Endothelial cell of umbilical vein (primary cell): ENCODE measurements at regions not wholly inside any gene's neighbourhood (a gene's known extent, or its start where the extent isn't known, plus 50 kb on each side); places are given as distances from the start of the nearest gene placed in this dataset.

ENCODE experiments used
- BruUV-seq: library from RNA; stranded (reverse); fragments of 400-500 nt; replicated peaks from 2 replicates; lab custom pipeline; 2021; lab: Mats Ljungman, UMichigan
- CTCF ChIA-PET: fragments of 300-600, 350-600 bp; sonication (Branson Sonifier 250); formaldehyde crosslinking; loops from one replicate; lab custom pipeline; 2021; ENCODE audit warnings: antibody characterized with exemption, inconsistent platforms; lab: Charles Lee
- POLR2A ChIA-PET: fragments of 300-600, 350-600 bp; sonication (Branson Sonifier 250); formaldehyde crosslinking; loops from one replicate; lab custom pipeline; 2021; ENCODE audit warnings: antibody characterized with exemption, inconsistent platforms; lab: Charles Lee
- DNase-seq: peaks from one replicate; pipeline ENCODE4 v3.0.0-alpha.2; 2011; ENCODE audit warnings: low read depth, low spot score
- FAIRE-seq: peaks from 2 replicates; lab custom pipeline; 2011; peaks lifted over from hg19 to GRCh38; lab: Jason Lieb, UNC
- H2AFZ ChIP-seq: 2 replicates; pipeline ENCODE4 v1.6.0; 2012; ENCODE audit warnings: low read depth, low read length, control low read depth, inconsistent platforms
- H3K27ac ChIP-seq: 2 replicates; pipeline ENCODE4 v1.5.1; 2011; ENCODE audit warnings: low read depth, mild to moderate bottlenecking, control low read depth, low read length, moderate library complexity; ENCODE audit not compliant: insufficient read depth
- H3K27me3 ChIP-seq, 2 experiments: 2 replicates each; pipeline versions ENCODE4 v1.6.0 to v1.6.1; 2011; ENCODE audit warnings: low read length in 2 of 2, mixed read lengths in 1 of 2; ENCODE audit not compliant: control insufficient read depth in 2 of 2, insufficient read depth in 2 of 2
- H3K36me3 ChIP-seq, 2 experiments: 2 replicates in 1 of 2; 3 replicates in 1 of 2; pipeline ENCODE4 v1.5.1; 2011; ENCODE audit warnings: low read length in 2 of 2, mild to moderate bottlenecking in 1 of 2, moderate library complexity in 1 of 2; ENCODE audit not compliant: control insufficient read depth in 2 of 2, insufficient read depth in 2 of 2; ENCODE audit errors: extremely low read depth in 1 of 2
- H3K4me1 ChIP-seq: 3 replicates; pipeline ENCODE4 v1.5.1; 2011; ENCODE audit warnings: mild to moderate bottlenecking, low read length; ENCODE audit not compliant: control insufficient read depth, insufficient read depth; ENCODE audit errors: extremely low read depth
- H3K4me2 ChIP-seq: 2 replicates; pipeline ENCODE4 v1.6.1; 2011; ENCODE audit warnings: low read length, control low read depth, mixed read lengths; ENCODE audit not compliant: insufficient read depth
- H3K4me3 ChIP-seq, 3 experiments: fragments of 200-600 bp in 1 of 3; sonication (generic), shearing (Covaris generic) in 1 of 3; replicated peaks in 1 of 3; 2 replicates each; pipeline ENCODE4 v1.5.1; 2011 to 2016; ENCODE audit warnings: control low read depth in 3 of 3, low read length in 3 of 3, mild to moderate bottlenecking in 2 of 3, inconsistent platforms in 1 of 3, low read depth in 1 of 3, moderate library complexity in 1 of 3; ENCODE audit not compliant: insufficient read depth in 1 of 3
- H3K79me2 ChIP-seq: 2 replicates; pipeline ENCODE4 v1.6.0; 2012; ENCODE audit warnings: low read length, inconsistent platforms; ENCODE audit not compliant: control insufficient read depth, insufficient read depth
- H3K9ac ChIP-seq: replicated peaks from 2 replicates; pipeline ENCODE3; 2011; ENCODE audit warnings: low read length, control low read depth; ENCODE audit not compliant: insufficient read depth; ENCODE audit errors: extremely low read depth
- H3K9me1 ChIP-seq: replicated peaks from 3 replicates; pipeline ENCODE4 v1.6.0; 2011; ENCODE audit warnings: mild to moderate bottlenecking, low read length; ENCODE audit not compliant: control insufficient read depth, insufficient read depth; ENCODE audit errors: extremely low read depth
- H3K9me3 ChIP-seq: replicated peaks from 2 replicates; pipeline ENCODE4 v1.5.1; 2012; ENCODE audit warnings: low read length, inconsistent platforms; ENCODE audit not compliant: control insufficient read depth, insufficient read depth
- H4K20me1 ChIP-seq: replicated peaks from 2 replicates; pipeline ENCODE3; 2011; ENCODE audit warnings: mild to moderate bottlenecking, low read length; ENCODE audit not compliant: control insufficient read depth, insufficient read depth; ENCODE audit errors: extremely low read depth
- CTCF ChIP-seq, 2 donors: IDR thresholded peaks; 1 replicate in 1 of 2; 2 replicates in 1 of 2; pipeline ENCODE4 v1.5.1; 2011; ENCODE audit warnings: low read length in 2 of 2, mild to moderate bottlenecking in 2 of 2, moderate library complexity in 2 of 2, control low read depth in 1 of 2, inconsistent platforms in 1 of 2, low read depth in 1 of 2; ENCODE audit not compliant: insufficient read depth in 1 of 2; ENCODE audit errors: extremely low read depth in 1 of 2
- EZH2 ChIP-seq: IDR thresholded peaks from 2 replicates; pipeline ENCODE4 v1.6.1; 2012; ENCODE audit warnings: borderline replicate concordance, low read depth, mild to moderate bottlenecking, moderate library complexity, low read length, inconsistent platforms; ENCODE audit not compliant: severe bottlenecking
- FOS ChIP-seq: IDR thresholded peaks from 2 replicates; pipeline ENCODE4 v1.6.1; 2011; ENCODE audit warnings: mild to moderate bottlenecking, low read length, moderate library complexity, borderline replicate concordance; ENCODE audit not compliant: insufficient read depth
- GATA2 ChIP-seq: IDR thresholded peaks from 2 replicates; pipeline ENCODE4 v1.7.0; 2011; ENCODE audit warnings: low read depth, mild to moderate bottlenecking, moderate library complexity, mixed read lengths, low read length; ENCODE audit not compliant: insufficient read length, insufficient read depth
- JUN ChIP-seq: IDR thresholded peaks from 2 replicates; pipeline ENCODE4 v1.6.1; 2011; ENCODE audit warnings: borderline replicate concordance, low read depth; ENCODE audit not compliant: insufficient read length, insufficient read depth
- MYC ChIP-seq: IDR thresholded peaks from one replicate; pipeline ENCODE4 v1.6.1; 2011; ENCODE audit warnings: mild to moderate bottlenecking, low read depth, low read length
- POLR2A ChIP-seq: IDR thresholded peaks from 2 replicates; pipeline ENCODE4 v1.6.1; 2012; ENCODE audit warnings: low read depth, mild to moderate bottlenecking, control low read depth, low read length
- POLR2AphosphoS5 ChIP-seq: IDR thresholded peaks from 2 replicates; pipeline ENCODE4 v1.6.1; 2012; ENCODE audit warnings: low read depth, mild to moderate bottlenecking, control low read depth, low read length, moderate library complexity; ENCODE audit not compliant: insufficient read depth
- dilution Hi-C: fragments of 300-500 bp; cut with MboI; formaldehyde crosslinking; loops from one replicate; pipeline ENCODE4 v1.15.0; 2019; ENCODE audit warnings: low sequenced_read_pairs; ENCODE audit not compliant: extremely low pct_ligation_motif_present
- intact Hi-C: fragments of 100-400 bp; cut with micrococcal nuclease; formaldehyde crosslinking; loops from one replicate; pipeline ENCODE4 v1.10.0; 2022
- TF ChIP-seq, protein P1 (sequence below): IDR thresholded peaks from 2 replicates; pipeline ENCODE4 v1.6.1; 2011; ENCODE audit not compliant: insufficient read depth, insufficient read length

- dilution Hi-C loops (no loop called here), intact Hi-C loops (loop anchor here (5.0 kb wide), 1 partner anchor 73 kb away; no protein-coding TSS in a partner anchor)
- ChIA-PET CTCF (no interaction called here), POLR2A (no interaction called here)
- H3K79me2 ChIP-seq: no peaks in the 10 kb centered on the region
- H3K9ac ChIP-seq: no peak overlapping the region
- no peak overlapping the region for H3K4me3 ChIP-seq
- H3K4me2 ChIP-seq: no peak overlapping the region
- DNase-seq: no peak
- no peak for FAIRE-seq
- H3K27ac ChIP-seq: no peak overlapping the region
- H3K36me3 ChIP-seq: no peaks in the 10 kb centered on the region
- no peaks in the 10 kb centered on the region for H3K9me1 ChIP-seq
- peaks cover 13% of the 10 kb centered on the region for H3K4me1 ChIP-seq
- H3K27me3 ChIP-seq: peaks cover 0 to 2% of the 10 kb centered on the region in 2 experiments
- no TSS peak for BruUV-seq
- no peak for TF ChIP-seq CTCF (IDR thresholded peaks at IDR 0.05; ENCODE audit: extremely low read depth in 1 of 2, insufficient read depth in 1 of 2, low read depth in 1 of 2, low read length in 2 of 2)
- no peak for TF ChIP-seq MYC
- TF ChIP-seq, protein P1, sequence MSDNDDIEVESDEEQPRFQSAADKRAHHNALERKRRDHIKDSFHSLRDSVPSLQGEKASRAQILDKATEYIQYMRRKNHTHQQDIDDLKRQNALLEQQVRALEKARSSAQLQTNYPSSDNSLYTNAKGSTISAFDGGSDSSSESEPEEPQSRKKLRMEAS: no peak
- no peak for TF ChIP-seq FOS
- no peaks in the 10 kb centered on the region for H4K20me1 ChIP-seq
- H2AFZ ChIP-seq: no peak overlapping the region
- H3K9me3 ChIP-seq: no peaks in the 10 kb centered on the region
These were observed 105.0 kb downstream of the FGF18 start for GRCh38 chr5:171524466-171524865.

DNA sequence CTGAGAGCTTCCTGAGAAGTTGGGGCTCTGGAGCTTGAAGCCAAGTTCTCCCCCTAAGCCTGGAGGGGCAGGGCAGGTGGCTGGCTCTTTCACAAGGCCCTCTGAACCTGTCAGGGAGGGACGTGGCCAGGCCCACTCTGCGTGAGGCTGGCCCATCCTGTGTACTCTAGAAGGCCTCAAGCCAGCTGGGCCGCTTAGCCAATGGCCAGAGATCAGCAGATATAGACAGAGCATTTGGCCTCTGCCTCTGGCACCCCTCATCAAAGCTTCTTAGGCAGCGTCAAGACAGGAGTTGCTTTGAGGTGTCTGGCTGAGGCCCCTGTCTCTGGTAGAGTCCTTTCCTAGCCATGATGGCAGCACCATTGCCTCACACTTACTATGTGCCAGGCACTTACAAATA, 105.6 kb downstream of the FGF18 start:
- no peaks in the 10 kb centered on the region for H3K79me2 ChIP-seq
- no peak overlapping the region for H3K4me3 ChIP-seq
- H3K9ac ChIP-seq: no peak overlapping the region
- no peak overlapping the region for H3K27ac ChIP-seq
- FAIRE-seq (no peak), DNase-seq (no peak)
- no peaks in the 10 kb centered on the region for H4K20me1 ChIP-seq
- no peak overlapping the region for H3K4me2 ChIP-seq
- intact Hi-C loops: no loop called here
- H3K27me3 ChIP-seq: peaks cover 0 to 2% of the 10 kb centered on the region in 2 experiments
- H3K9me1 ChIP-seq: no peaks in the 10 kb centered on the region
- BruUV-seq: no TSS peak
- H2AFZ ChIP-seq: no peak overlapping the region
- dilution Hi-C loops: no loop called here
- no peak for TF ChIP-seq MYC
- no peak for TF ChIP-seq POLR2A
- no peak for TF ChIP-seq GATA2
- no peak for TF ChIP-seq EZH2
- no peak for TF ChIP-seq CTCF (IDR thresholded peaks at IDR 0.05; ENCODE audit: extremely low read depth in 1 of 2, insufficient read depth in 1 of 2, low read depth in 1 of 2, low read length in 2 of 2)
- TF ChIP-seq, protein P1: no peak
- TF ChIP-seq JUN: no peak
- TF ChIP-seq POLR2AphosphoS5: no peak
- no peak for TF ChIP-seq FOS
- H3K4me1 ChIP-seq: peaks cover 13% of the 10 kb centered on the region
- no peaks in the 10 kb centered on the region for H3K9me3 ChIP-seq
- no peaks in the 10 kb centered on the region for H3K36me3 ChIP-seq
- ChIA-PET POLR2A (no interaction called here), CTCF (interaction anchor here (0.5 kb wide), 1 partner anchor 74 kb away, joined by 4 read pairs; no protein-coding TSS in a partner anchor)
